ENCODE measurements at regions not wholly inside any gene's neighbourhood (a gene's known extent, or its start where the extent isn't known, plus 50 kb on each side); places are given as distances from the start of the nearest gene placed in this dataset.

GRCh38 chr9:25397746-25398145, 280.5 kb downstream of the TUSC1 start:
- TF ChIP-seq ZNF384 (IDR thresholded peaks at IDR 0.05) (no peak), CTBP1 (IDR thresholded peaks at IDR 0.05; ENCODE audit: borderline replicate concordance) (no peak), FOXA1 (IDR thresholded peaks at IDR 0.05) (no peak)

All from HEK293T (cell line).